ENCODE measurements at regions not wholly inside any gene's neighbourhood (a gene's known extent, or its start where the extent isn't known, plus 50 kb on each side); places are given as distances from the start of the nearest gene placed in this dataset.
"Not testable (repeated sequence)": the region's sequence is repeated elsewhere in the genome, so short reads cannot be mapped to it uniquely, and the experiment has no call there.

DNA sequence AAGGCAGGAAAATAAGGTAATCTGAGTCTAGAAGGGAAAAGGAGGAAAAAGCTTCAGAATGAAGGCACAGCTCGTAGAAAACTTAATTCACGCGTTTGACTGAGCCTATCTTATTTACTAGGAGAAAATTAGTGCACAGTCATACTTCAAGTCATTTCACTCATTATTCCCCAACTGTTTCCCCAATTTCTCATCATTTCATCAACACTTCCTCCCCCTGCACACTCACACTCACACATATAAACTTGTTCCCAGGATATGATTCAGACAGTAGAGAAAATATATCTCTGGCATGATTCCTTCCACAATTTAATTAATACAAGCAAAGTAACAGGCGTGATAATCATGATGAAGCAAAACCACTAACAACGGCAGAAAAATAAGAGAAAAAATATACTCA is 94.5 kb upstream of the F13A1 start:
- DNase-seq, result no peak

GRCh38 chr6:6417475-6417874 is 97.0 kb upstream of the F13A1 start:
- DNase-seq, result no peak

GRCh38 chr6:6418421-6418820 is 98.0 kb upstream of the F13A1 start:
- no peak for DNase-seq

GRCh38 chr6:6420107-6420506 is 99.6 kb upstream of the F13A1 start:
- DNase-seq, result no peak

DNA sequence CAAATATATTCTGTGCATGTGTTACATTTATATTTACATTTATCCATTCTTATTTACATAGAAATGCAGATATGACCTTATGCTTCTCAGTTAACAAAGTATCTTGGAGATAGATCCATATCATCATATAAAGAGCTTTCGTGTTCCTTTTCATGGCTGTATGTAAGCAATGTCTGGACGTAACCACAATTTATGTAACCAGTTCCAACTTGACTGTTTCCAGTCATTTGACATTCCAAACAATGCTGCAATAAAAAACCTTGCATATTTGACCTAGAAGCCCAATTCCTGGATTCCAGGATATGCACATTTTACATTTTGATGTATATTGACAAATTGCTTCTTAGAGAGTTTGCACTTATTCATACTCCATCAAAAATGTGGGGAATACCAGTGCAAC is 113.7 kb upstream of the F13A1 start:
- DNase-seq, result no peak

GRCh38 chr6:6434723-6435122 is 114.3 kb upstream of the F13A1 start:
- DNase-seq, result no peak

- DNase-seq, result no peak
Measured at GRCh38 chr6:6436366-6436765, 115.9 kb upstream of the F13A1 start.

DNA sequence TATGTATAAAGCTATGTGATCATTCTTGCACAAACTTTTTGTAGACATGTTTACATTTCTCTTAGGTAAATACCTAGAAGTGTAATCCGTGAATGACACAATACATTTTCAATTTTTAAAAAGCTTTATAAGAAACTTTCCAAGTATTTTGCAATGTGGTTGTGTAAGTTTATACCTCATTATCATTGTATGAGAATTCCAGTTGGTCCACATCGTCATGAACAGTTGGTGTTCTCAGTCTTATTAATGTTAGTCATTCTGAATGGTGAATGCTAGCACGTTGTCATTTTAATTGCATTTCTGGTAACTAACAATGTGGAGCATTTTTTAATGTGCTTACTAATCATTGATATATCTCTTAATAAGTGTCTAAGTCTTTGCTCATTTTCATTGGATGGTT is 116.5 kb upstream of the F13A1 start:
- no peak for DNase-seq

DNA sequence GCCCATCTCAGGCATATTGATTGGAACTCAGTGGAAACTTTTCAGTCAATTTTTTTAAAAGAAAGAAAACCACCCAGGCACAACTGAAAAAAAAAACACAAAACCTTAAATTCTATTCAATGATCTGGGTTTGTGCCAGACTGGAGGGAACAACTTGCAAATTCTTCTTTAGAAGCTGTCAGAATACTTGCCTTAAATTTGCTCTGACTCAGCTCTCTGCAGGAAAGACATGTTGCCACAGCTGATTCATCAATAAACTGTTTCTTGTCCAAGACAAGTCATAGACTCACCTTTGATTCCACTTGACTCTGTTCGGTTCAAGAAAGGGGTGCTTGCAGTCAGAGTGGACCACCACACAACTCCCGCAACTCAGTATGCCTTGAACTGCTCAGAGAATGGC is 117.8 kb upstream of the F13A1 start:
- DNase-seq, result no peak

- no peak for DNase-seq
Measured at GRCh38 chr6:6439778-6440177, 119.3 kb upstream of the F13A1 start.

- DNase-seq, result no peak
Measured at GRCh38 chr6:6452002-6452401, 131.5 kb upstream of the F13A1 start.

- no peak for DNase-seq
Measured at GRCh38 chr6:6453186-6453585, 132.7 kb upstream of the F13A1 start.

DNA sequence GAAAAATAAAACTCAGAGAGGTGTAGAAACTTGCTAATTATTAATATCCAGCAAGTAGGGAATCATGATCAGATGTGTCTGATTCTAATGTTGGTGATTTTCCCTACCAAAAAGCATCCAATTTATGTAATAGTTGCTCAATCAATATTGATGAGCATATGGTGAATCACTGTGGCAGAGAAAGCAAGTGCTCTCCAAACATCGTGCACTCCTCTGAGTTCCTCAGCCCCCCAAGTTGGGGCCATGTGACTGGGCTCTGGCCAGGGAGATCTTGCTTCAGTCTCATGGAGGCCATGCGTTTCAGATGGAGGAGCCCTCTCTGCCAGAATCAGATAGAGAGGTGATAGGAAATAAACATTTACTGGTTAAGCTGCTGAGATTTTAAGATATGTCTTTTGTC is 133.2 kb upstream of the LY86 start:
- no peak for DNase-seq

GRCh38 chr6:6458172-6458571 is 130.3 kb upstream of the LY86 start:
- DNase-seq, result no peak

GRCh38 chr6:6459963-6460362 is 128.6 kb upstream of the LY86 start:
- DNase-seq, result not testable (repeated sequence)

- no peak for DNase-seq
Measured at GRCh38 chr6:6460416-6460815, 128.1 kb upstream of the LY86 start.

DNA sequence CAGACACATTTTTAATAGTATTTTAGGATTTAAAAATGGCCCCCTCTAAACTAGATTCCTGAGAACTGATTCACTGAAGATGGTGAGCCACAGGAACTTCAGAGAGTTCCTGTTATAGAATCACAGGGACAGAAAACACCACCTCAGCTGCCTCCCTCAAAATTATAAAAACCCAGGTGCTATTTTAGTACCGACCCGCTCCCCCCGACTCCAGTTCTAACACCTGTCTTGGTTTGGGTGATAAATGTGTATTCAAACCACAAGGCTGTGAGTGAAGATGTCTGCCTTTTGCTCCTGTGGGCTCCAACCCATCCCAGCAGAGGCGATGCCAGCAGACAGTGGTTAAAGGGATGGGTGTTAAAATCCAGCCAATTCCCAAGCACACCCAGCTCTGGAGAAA is 127.4 kb upstream of the LY86 start:
- DNase-seq, result no peak

DNA sequence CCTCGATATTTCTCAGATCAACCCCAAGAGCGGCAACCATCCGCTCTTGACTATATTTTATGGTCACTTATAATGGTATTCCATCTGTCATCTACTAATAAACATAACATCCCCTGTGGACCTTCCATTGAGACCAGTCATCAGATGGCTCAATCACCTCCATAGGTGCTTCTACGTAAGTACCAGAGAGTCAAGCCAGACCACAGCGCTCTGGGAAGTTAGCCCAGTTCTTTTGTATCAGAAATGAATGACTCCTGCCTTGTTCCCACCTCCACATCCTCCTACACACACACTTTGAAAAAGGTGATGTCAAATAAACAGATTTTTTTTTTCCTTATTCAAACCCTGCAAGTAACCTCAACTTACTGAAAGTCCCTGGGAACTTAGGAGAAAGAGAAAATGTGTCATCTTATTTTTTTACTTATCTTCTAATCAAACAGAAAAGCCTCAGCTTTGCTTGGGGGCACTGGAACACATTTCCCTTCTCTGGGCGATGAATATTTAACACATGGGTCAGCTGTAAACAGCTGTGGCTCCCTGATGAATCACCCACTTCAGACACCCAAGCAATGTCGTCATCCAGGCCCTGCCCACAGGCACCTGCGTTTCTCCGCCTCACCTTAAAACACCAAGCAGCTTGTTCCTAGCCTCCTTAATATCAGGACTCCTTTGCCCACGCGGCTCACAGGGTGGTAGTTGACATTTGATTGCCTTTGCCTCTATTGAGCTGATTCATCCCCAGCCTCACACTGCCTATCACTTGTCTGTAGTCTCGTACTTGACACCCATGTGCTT is 121.4 kb upstream of the LY86 start:
- no peak for DNase-seq

DNA sequence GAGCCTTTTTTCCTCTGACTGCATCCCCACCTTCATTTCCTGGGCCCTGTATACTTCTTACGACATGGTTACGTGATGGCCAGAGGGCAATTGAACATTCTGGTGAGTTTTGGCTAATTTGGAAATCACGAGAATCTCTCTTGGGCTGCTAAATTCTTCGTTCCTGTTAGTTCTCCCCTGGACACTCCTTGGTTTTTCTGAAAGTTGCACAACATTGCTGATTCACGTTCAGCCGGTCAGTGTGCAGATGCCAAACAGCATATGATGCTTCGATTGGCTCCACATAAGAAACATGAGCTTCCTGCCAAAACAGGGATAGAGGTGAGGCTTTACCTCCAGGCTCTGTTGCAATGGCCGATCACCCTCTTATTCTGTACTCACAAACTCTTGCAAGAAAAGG is 119.4 kb upstream of the LY86 start:
- no peak for DNase-seq

DNA sequence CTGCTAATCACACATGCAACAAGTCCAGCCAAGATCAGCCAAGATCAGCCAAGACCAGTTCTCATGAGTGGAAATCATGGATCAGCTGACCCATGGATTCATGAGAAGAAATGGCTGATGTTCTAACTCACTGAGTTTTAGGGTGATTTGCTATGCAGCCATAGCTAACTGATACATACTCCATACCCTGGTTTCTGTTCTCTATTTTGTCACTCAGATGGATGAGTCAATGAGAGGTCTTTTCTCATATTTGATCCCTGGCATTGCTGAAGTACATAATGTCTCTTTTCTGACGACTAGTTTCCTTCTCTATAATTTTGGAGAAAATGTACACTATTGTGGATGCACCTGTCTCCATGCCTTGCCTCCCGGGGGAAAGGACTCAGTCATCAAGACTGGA is 118.4 kb upstream of the LY86 start:
- DNase-seq, result no peak

DNA sequence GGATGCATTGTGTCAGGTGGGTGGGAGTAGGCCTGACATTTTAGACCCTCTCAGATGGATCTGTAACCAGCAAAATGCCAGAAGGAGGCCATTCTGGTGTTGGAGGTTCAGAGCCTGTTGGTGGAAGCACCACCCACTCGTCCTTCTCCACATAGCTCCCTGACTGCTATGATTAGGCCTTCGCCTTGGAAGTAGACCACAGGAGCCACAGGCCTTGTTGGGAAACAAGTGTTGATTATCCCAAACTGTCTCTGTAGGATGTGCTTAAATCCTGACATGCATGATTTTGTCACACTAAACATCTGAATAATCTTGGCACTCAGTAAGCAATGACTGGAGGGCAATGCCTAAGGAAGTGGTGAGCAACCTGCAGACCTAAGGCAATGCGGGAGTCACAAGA is 117.2 kb upstream of the LY86 start:
- DNase-seq, result no peak

DNA sequence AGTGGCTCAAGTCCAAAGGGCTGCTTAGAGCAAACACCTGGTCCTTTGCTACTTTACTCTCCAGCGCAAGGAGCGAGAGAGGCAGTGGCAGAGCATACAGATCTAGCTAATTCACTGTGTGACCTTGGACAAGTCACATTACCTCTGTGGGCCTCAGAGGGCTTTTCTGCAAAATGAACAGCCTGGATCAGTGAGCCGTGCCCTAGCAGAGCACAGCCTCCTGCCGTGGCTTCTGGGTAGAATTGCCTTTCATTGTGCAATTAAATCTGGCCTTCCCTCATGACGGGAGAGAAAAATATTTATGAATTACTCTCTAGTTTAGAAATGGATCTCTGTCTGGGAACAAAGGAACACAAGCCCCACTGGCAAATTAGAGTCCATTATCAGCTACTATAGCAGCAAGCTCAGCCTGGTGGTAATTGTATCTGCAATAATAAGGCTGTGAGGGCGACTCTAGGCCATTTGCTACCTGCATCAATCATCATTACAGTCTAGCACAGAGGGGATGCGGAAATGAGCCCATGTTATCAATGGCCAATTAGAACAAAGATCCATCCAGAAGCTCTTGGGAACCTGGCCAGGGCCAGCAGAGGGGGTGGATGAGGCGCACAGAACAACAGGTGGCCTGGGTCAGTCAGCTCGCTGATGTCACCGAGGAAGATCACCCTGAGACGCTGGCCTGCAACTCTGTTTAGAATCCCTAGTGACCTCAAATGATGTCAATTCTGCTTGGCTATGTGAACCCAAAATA is 114.2 kb upstream of the LY86 start:
- DNase-seq, result no peak

DNA sequence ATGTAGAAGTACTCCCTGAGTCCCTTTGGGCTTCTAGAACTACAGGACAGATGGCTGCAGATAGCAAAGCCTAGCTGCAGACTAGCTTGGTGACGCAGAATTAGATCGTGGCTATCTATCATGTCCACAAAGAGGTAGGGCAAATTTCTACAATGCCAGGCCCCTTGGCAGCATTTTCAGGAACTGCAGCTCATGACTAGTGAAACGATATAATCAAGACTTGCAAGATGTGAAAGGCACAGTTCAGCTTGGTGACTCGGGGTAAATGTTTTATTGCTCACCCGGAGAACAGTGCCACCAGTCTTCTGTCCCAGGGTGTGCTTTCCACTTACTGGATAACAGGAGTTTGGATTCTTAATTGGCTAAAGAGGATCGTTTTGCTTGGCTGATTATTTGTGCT is 108.7 kb upstream of the LY86 start:
- no peak for DNase-seq

GRCh38 chr6:6482256-6482655 is 106.3 kb upstream of the LY86 start:
- DNase-seq, result no peak

GRCh38 chr6:6483168-6483567 is 105.4 kb upstream of the LY86 start:
- DNase-seq, result no peak

All from stimulated activated CD4-positive, alpha-beta T cell treated with anti-CD3 and anti-CD28 coated beads, Interleukin-2, amount 100 ng/mL, for 48 hours (primary cell).